OCI-LY7 (cell line): ENCODE measurements at regions not wholly inside any gene's neighbourhood (a gene's known extent, or its start where the extent isn't known, plus 50 kb on each side); places are given as distances from the start of the nearest gene placed in this dataset.

Experiments used
- BruUV-seq: library from RNA; stranded (reverse); fragments of 400-500 nt; replicated peaks from 2 replicates; lab custom pipeline; 2021; lab: Mats Ljungman, UMichigan
- CTCF ChIA-PET: fragments of 300-600 bp; sonication (Branson Sonifier 250); formaldehyde crosslinking; loops from one replicate; lab custom pipeline; 2022; ENCODE audit warnings: antibody characterized with exemption; ENCODE audit not compliant: unreplicated experiment; lab: Charles Lee
- POLR2A ChIA-PET: fragments of 300-600 bp; sonication (Branson Sonifier 250); formaldehyde crosslinking; loops from one replicate; lab custom pipeline; 2022; ENCODE audit warnings: antibody characterized with exemption; lab: Charles Lee
- DNase-seq: peaks from one replicate; pipeline ENCODE4 v3.0.0-alpha.2; 2015; ENCODE audit warnings: low spot score
- H2AFZ ChIP-seq: fragments of 200-600 bp; sonication (generic), shearing (Covaris generic); 2 replicates; pipeline ENCODE4 v1.6.1; 2014; ENCODE audit warnings: mild to moderate bottlenecking, antibody characterized with exemption, low read length, moderate library complexity
- H3K27ac ChIP-seq: fragments of 200-600 bp; sonication (generic); 2 replicates; pipeline ENCODE4 v1.5.1; 2014; ENCODE audit warnings: mixed run types, low read depth, mild to moderate bottlenecking, moderate library complexity, low read length, inconsistent platforms; ENCODE audit not compliant: poor library complexity, severe bottlenecking
- H3K36me3 ChIP-seq: fragments of 200-600 bp; sonication (generic); 2 replicates; pipeline ENCODE4 v1.6.1; 2014; ENCODE audit warnings: mild to moderate bottlenecking, antibody characterized with exemption, low read length, moderate library complexity, mixed read lengths; ENCODE audit not compliant: insufficient read depth
- H3K4me1 ChIP-seq: fragments of 200-600 bp; sonication (generic); 2 replicates; pipeline ENCODE4 v1.5.1; 2014; ENCODE audit warnings: mild to moderate bottlenecking, low read length; ENCODE audit not compliant: insufficient read depth, poor library complexity, severe bottlenecking
- H3K4me2 ChIP-seq: fragments of 200-600 bp; sonication (generic); 2 replicates; pipeline ENCODE4 v1.6.1; 2014; ENCODE audit warnings: mild to moderate bottlenecking, low read length
- H3K4me3 ChIP-seq: fragments of 200-600 bp; sonication (generic); 2 replicates; pipeline ENCODE4 v1.5.1; 2014; ENCODE audit warnings: mild to moderate bottlenecking, low read depth, low read length; ENCODE audit not compliant: poor library complexity, severe bottlenecking
- H3K79me2 ChIP-seq: fragments of 200-600 bp; sonication (generic); 2 replicates; pipeline ENCODE4 v1.6.1; 2016; ENCODE audit warnings: low read depth, mild to moderate bottlenecking, low read length, moderate library complexity, mixed read lengths; ENCODE audit not compliant: insufficient read depth
- H3K9me2 ChIP-seq: fragments of 200-600 bp; sonication (generic); 2 replicates; pipeline ENCODE4 v1.6.1; 2016; ENCODE audit warnings: mild to moderate bottlenecking, low read length, mixed read lengths; ENCODE audit not compliant: insufficient read depth
- H3K9me3 ChIP-seq: fragments of 200-600 bp; sonication (generic); 2 replicates; pipeline ENCODE4 v1.6.1; 2014; ENCODE audit warnings: mild to moderate bottlenecking, mixed run types, low read length, mixed read lengths
- H4K20me1 ChIP-seq: fragments of 200-600 bp; sonication (generic); 2 replicates; pipeline ENCODE4 v1.6.1; 2014; ENCODE audit warnings: mild to moderate bottlenecking, antibody characterized with exemption, low read length, moderate library complexity, mixed read lengths; ENCODE audit not compliant: insufficient read depth
- EZH2phosphoT487 ChIP-seq: fragments of 200-600 bp; sonication (generic); IDR thresholded peaks from 2 replicates; pipeline ENCODE4 v1.6.1; 2018; ENCODE audit warnings: low read depth, borderline replicate concordance, mild to moderate bottlenecking, mixed run types, antibody characterized with exemption, low read length, moderate library complexity, mixed read lengths
- intact Hi-C: fragments of 100-400 bp; cut with micrococcal nuclease; formaldehyde crosslinking; loops from one replicate; pipeline ENCODE4 v1.10.0; 2022; ENCODE audit not compliant: unreplicated experiment
- TF ChIP-seq, protein P1 (sequence below): fragments of 200-600 bp; sonication (generic); conservative IDR thresholded peaks from 2 replicates; pipeline ENCODE4 v1.5.1; 2014; ENCODE audit warnings: mild to moderate bottlenecking, antibody characterized with exemption, low read length, moderate library complexity, mixed read lengths

GRCh38 chr3:14303336-14304100, 98.9 kb upstream of the SLC6A6 start:
- no peak overlapping the region for H3K27ac ChIP-seq
- H3K4me1 ChIP-seq: peaks cover 10% of the 10 kb centered on the region
- no peak overlapping the region for H3K4me3 ChIP-seq
- ChIA-PET POLR2A (no interaction called here), CTCF (interaction anchor here (0.6 kb wide), 1 partner anchor 885 kb away, joined by 3 read pairs; no protein-coding TSS in a partner anchor)
- DNase-seq: no peak
- intact Hi-C loops: no loop called here
- H2AFZ ChIP-seq: no peak overlapping the region
- H4K20me1 ChIP-seq: no peaks in the 10 kb centered on the region
- H3K79me2 ChIP-seq: no peaks in the 10 kb centered on the region
- H3K9me3 ChIP-seq: no peaks in the 10 kb centered on the region
- H3K4me2 ChIP-seq: no peak overlapping the region
- no peaks in the 10 kb centered on the region for H3K36me3 ChIP-seq
- no TSS peak for BruUV-seq
- no peaks in the 10 kb centered on the region for H3K9me2 ChIP-seq
- no peak for TF ChIP-seq EZH2phosphoT487
- TF ChIP-seq, protein P1, sequence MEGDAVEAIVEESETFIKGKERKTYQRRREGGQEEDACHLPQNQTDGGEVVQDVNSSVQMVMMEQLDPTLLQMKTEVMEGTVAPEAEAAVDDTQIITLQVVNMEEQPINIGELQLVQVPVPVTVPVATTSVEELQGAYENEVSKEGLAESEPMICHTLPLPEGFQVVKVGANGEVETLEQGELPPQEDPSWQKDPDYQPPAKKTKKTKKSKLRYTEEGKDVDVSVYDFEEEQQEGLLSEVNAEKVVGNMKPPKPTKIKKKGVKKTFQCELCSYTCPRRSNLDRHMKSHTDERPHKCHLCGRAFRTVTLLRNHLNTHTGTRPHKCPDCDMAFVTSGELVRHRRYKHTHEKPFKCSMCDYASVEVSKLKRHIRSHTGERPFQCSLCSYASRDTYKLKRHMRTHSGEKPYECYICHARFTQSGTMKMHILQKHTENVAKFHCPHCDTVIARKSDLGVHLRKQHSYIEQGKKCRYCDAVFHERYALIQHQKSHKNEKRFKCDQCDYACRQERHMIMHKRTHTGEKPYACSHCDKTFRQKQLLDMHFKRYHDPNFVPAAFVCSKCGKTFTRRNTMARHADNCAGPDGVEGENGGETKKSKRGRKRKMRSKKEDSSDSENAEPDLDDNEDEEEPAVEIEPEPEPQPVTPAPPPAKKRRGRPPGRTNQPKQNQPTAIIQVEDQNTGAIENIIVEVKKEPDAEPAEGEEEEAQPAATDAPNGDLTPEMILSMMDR: no peak

GRCh38 chr3:14304101-14305045, 98.0 kb upstream of the SLC6A6 start:
- H4K20me1 ChIP-seq: no peaks in the 10 kb centered on the region
- no peak overlapping the region for H3K27ac ChIP-seq
- H3K4me3 ChIP-seq: no peak overlapping the region
- DNase-seq: no peak
- no TSS peak for BruUV-seq
- H3K36me3 ChIP-seq: no peaks in the 10 kb centered on the region
- H3K4me1 ChIP-seq: peaks cover 5% of the 10 kb centered on the region
- no peak overlapping the region for H3K4me2 ChIP-seq
- no peak for TF ChIP-seq EZH2phosphoT487
- TF ChIP-seq, protein P1: no peak
- no peaks in the 10 kb centered on the region for H3K9me3 ChIP-seq
- ChIA-PET POLR2A (interaction anchor here (0.9 kb wide), 1 partner anchor 10 kb away, joined by 3 read pairs; no protein-coding TSS in a partner anchor), CTCF (no interaction called here)
- H3K79me2 ChIP-seq: no peaks in the 10 kb centered on the region
- H3K9me2 ChIP-seq: no peaks in the 10 kb centered on the region
- intact Hi-C loops: no loop called here
- H2AFZ ChIP-seq: no peak overlapping the region
